OCI-LY3 (cell line): ENCODE measurements at regions not wholly inside any gene's neighbourhood (a gene's known extent, or its start where the extent isn't known, plus 50 kb on each side); places are given as distances from the start of the nearest gene placed in this dataset.

Source experiments
- H2AFZ ChIP-seq: fragments of 200-600, 300-600 bp; shearing (Covaris generic); 2 replicates; pipeline ENCODE4 v1.6.0; 2014; ENCODE audit warnings: antibody characterized with exemption, low read depth, low read length
- H3K27ac ChIP-seq: fragments of 200-600, 300-600 bp; sonication (generic); 2 replicates; pipeline ENCODE4 v1.5.1; 2014; ENCODE audit warnings: mild to moderate bottlenecking, low read length, moderate library complexity, mixed read lengths
- H3K27me3 ChIP-seq: fragments of 200-600, 300-600 bp; sonication (generic); 2 replicates; pipeline ENCODE4 v1.6.1; 2014; ENCODE audit warnings: low read depth, low read length, mixed read lengths
- H3K36me3 ChIP-seq: fragments of 200-600, 300-600 bp; sonication (generic); replicated peaks from 2 replicates; pipeline ENCODE3; 2014; ENCODE audit warnings: low read depth, low read length, mixed read lengths
- H3K4me1 ChIP-seq: fragments of 300-600, 200-600 bp; sonication (generic); 2 replicates; pipeline ENCODE4 v1.6.1; 2014; ENCODE audit warnings: low read length, mixed read lengths
- H3K4me2 ChIP-seq: fragments of 200-600, 300-600 bp; sonication (generic); 2 replicates; pipeline ENCODE4 v1.6.1; 2014; ENCODE audit warnings: low read length, mixed read lengths
- H3K4me3 ChIP-seq: fragments of 300-600, 200-600 bp; sonication (generic); 2 replicates; pipeline ENCODE4 v1.5.1; 2014; ENCODE audit warnings: antibody characterized with exemption, mild to moderate bottlenecking, low read length, moderate library complexity
- H3K79me2 ChIP-seq: fragments of 300-600, 200-600 bp; shearing (Covaris generic); 2 replicates; pipeline ENCODE4 v1.6.1; 2014; ENCODE audit warnings: mild to moderate bottlenecking, low read length, mixed read lengths
- H3K9ac ChIP-seq: fragments of 300-600, 200-600 bp; shearing (Covaris generic); 2 replicates; pipeline ENCODE4 v1.6.0; 2014; ENCODE audit warnings: mild to moderate bottlenecking, low read length, moderate library complexity
- H3K9me3 ChIP-seq: fragments of 200-600, 300-600 bp; shearing (Covaris generic); 2 replicates; pipeline ENCODE4 v1.6.1; 2014; ENCODE audit warnings: low read length, mixed read lengths; ENCODE audit not compliant: insufficient read depth
- H4K20me1 ChIP-seq: fragments of 200-600, 300-600 bp; sonication (generic); 2 replicates; pipeline ENCODE4 v1.6.1; 2016; ENCODE audit warnings: low read length, mixed read lengths; ENCODE audit not compliant: insufficient read depth
- EZH2phosphoT487 ChIP-seq: fragments of 200-600 bp; shearing (Covaris generic); IDR thresholded peaks from 2 replicates; pipeline ENCODE4 v1.6.1; 2018; ENCODE audit warnings: antibody characterized with exemption, mixed run types, low read depth
- TF ChIP-seq, protein P1 (sequence below): fragments of 200-600, 300-600 bp; sonication (generic); IDR thresholded peaks from 2 replicates; pipeline ENCODE4 v1.5.1; 2014; ENCODE audit warnings: antibody characterized with exemption, low read length, low read depth

DNA sequence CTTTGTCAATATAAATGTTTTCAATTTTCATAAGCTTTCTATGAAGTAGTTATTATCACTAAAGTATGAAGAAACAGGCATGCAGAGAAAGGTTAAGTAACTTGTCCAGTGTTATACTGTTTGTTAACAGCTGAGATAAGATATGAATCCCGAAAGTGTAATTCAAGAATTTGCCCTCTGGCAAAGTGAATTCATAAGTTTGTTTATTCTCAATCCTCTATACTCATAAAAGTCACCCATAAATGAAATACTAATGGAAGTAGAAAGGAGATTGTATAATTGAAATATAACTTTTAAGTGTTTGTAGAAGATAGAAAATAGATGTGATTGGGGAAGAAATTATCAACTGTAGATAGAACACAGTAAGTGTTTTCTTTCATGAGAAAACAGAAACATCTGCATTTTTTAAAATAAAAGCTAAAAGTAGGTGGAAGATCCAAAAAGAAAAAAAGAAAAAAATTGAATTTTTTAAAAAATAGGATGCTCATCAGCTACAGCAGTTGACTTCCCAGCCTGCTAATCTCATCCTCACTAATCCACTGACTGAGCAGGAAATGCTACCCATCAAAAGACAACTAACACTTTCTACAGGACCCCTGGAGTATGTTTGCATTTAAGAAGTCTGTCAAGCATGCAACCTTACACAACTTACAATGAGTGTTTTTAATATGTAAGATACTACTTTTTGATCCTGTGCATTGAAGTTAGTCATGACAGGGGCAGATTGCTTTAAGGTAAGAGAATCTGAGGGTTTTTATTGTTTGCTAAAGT, 878.1 kb downstream of the SI start:
- no peak overlapping the region for H3K4me3 ChIP-seq
- no peak overlapping the region for H3K9ac ChIP-seq
- H4K20me1 ChIP-seq, result no peaks in the 10 kb centered on the region
- H3K4me2 ChIP-seq, result no peak overlapping the region
- TF ChIP-seq, protein P1, sequence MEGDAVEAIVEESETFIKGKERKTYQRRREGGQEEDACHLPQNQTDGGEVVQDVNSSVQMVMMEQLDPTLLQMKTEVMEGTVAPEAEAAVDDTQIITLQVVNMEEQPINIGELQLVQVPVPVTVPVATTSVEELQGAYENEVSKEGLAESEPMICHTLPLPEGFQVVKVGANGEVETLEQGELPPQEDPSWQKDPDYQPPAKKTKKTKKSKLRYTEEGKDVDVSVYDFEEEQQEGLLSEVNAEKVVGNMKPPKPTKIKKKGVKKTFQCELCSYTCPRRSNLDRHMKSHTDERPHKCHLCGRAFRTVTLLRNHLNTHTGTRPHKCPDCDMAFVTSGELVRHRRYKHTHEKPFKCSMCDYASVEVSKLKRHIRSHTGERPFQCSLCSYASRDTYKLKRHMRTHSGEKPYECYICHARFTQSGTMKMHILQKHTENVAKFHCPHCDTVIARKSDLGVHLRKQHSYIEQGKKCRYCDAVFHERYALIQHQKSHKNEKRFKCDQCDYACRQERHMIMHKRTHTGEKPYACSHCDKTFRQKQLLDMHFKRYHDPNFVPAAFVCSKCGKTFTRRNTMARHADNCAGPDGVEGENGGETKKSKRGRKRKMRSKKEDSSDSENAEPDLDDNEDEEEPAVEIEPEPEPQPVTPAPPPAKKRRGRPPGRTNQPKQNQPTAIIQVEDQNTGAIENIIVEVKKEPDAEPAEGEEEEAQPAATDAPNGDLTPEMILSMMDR, result no peak
- no peak for TF ChIP-seq EZH2phosphoT487
- no peaks in the 10 kb centered on the region for H3K79me2 ChIP-seq
- H3K9me3 ChIP-seq, result no peaks in the 10 kb centered on the region
- no peak overlapping the region for H2AFZ ChIP-seq
- no peak overlapping the region for H3K27ac ChIP-seq
- no peaks in the 10 kb centered on the region for H3K4me1 ChIP-seq
- no peaks in the 10 kb centered on the region for H3K27me3 ChIP-seq
- H3K36me3 ChIP-seq, result no peaks in the 10 kb centered on the region

DNA sequence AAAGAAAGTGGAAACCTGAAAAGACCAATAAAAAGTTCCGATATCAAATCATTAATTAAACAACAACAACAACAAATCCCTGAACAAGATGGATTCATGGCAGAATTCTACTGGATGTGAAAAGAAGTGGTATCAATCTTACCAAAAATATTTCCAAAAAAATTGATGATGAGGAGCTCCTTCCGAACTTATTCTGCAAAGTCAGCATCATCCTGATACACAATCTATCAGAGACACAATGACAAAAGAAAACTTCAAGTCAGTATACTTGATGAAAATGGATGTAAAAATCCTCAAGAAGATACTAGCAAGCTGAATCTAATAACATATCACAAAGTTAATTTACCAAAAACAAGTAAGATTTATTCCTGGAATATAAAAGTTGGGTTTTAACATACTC, 881.8 kb downstream of the SI start:
- Histone ChIP-seq H3K4me2 (no peak overlapping the region), H4K20me1 (no peaks in the 10 kb centered on the region), H3K4me1 (no peaks in the 10 kb centered on the region), H3K9me3 (no peaks in the 10 kb centered on the region), H2AFZ (no peak overlapping the region), H3K9ac (no peak overlapping the region), H3K79me2 (no peaks in the 10 kb centered on the region), H3K27me3 (no peaks in the 10 kb centered on the region), H3K36me3 (no peaks in the 10 kb centered on the region), H3K4me3 (no peak overlapping the region), H3K27ac (no peak overlapping the region)
- TF ChIP-seq EZH2phosphoT487, result no peak
- TF ChIP-seq, protein P1, result no peak

DNA sequence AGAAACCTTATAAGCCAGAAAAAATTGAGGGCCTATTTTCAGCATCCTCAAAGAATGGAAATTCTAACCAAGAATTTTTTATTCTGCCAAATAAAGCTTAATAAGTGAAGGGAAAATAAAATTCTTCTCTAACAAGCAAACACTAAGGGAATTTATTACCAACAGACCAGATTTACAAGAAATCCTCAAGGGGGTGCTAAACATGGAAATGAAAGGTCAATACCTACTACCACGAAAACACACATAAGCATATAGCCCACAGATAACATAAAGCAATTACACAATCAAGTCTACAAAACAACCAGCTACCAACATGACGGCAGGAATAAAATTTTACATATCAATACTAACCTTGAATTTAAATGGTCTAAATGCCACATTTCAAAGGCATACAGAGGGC, 883.5 kb downstream of the SI start:
- no peaks in the 10 kb centered on the region for H4K20me1 ChIP-seq
- H3K4me3 ChIP-seq, result no peak overlapping the region
- H3K27ac ChIP-seq, result no peak overlapping the region
- no peak for TF ChIP-seq EZH2phosphoT487
- TF ChIP-seq, protein P1, result peak; percentile 30
- no peaks in the 10 kb centered on the region for H3K79me2 ChIP-seq
- H3K4me2 ChIP-seq, result no peak overlapping the region
- no peak overlapping the region for H3K9ac ChIP-seq
- no peak overlapping the region for H2AFZ ChIP-seq
- no peaks in the 10 kb centered on the region for H3K9me3 ChIP-seq
- H3K36me3 ChIP-seq, result no peaks in the 10 kb centered on the region
- H3K4me1 ChIP-seq, result no peaks in the 10 kb centered on the region
- no peaks in the 10 kb centered on the region for H3K27me3 ChIP-seq

DNA sequence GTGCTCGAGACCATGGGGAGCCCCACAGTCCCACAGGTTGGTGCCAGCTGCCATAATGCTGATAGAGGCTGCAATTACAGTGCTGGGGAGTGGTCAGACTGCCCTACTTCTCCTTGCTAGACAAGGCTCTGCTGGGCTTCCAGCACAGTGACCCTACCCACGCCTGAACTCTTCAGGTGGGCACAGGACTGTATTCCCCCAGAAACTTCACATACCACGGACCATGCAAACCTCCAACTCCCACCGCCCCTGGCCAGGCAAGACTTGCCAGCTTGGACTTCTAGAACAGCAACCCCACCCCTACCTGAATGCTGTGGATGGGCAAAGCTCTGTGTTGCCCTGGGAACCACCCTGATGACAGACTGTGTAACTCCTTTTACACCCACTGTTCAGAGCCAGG, 885.3 kb downstream of the SI start:
- no peaks in the 10 kb centered on the region for H3K36me3 ChIP-seq
- no peaks in the 10 kb centered on the region for H3K27me3 ChIP-seq
- H3K4me2 ChIP-seq, result no peak overlapping the region
- H4K20me1 ChIP-seq, result no peaks in the 10 kb centered on the region
- H3K4me3 ChIP-seq, result no peak overlapping the region
- no peak overlapping the region for H3K9ac ChIP-seq
- H2AFZ ChIP-seq, result no peak overlapping the region
- no peaks in the 10 kb centered on the region for H3K79me2 ChIP-seq
- H3K4me1 ChIP-seq, result no peaks in the 10 kb centered on the region
- no peak for TF ChIP-seq EZH2phosphoT487
- TF ChIP-seq, protein P1, result no peak
- no peaks in the 10 kb centered on the region for H3K9me3 ChIP-seq
- H3K27ac ChIP-seq, result no peak overlapping the region
